HG03064 (cell line): ENCODE measurements at regions not wholly inside any gene's neighbourhood (a gene's known extent, or its start where the extent isn't known, plus 50 kb on each side); places are given as distances from the start of the nearest gene placed in this dataset.
"Not testable (repeated sequence)": the region's sequence is repeated elsewhere in the genome, so short reads cannot be mapped to it uniquely, and the experiment has no call there.

Experiments used
- ATAC-seq: cut with Tn5 transposase; IDR thresholded peaks from one replicate; pipeline ENCODE4 v1.9.1; 2021; ENCODE audit warnings: low read depth; ENCODE audit not compliant: unreplicated experiment

DNA sequence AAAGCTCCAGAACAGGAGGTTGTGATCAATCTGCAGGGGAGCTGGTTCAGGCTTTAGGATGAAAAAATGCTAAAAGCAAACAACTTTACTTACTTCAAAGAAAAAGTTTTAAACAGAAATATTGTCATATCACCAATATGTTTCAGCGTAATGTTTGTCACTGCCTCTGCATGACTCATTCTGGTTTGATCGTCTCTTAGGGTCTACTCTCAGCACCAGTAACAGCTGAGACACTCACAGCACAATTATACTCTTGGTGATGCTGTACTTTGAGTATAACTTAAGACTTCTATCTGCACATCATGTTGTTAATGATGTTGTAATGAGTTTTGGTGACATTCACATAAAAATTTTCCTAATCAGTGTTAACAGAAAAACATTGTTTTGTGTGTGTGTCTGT lies 665.4 kb downstream of the EPM2A start:
- ATAC-seq: no peak

DNA sequence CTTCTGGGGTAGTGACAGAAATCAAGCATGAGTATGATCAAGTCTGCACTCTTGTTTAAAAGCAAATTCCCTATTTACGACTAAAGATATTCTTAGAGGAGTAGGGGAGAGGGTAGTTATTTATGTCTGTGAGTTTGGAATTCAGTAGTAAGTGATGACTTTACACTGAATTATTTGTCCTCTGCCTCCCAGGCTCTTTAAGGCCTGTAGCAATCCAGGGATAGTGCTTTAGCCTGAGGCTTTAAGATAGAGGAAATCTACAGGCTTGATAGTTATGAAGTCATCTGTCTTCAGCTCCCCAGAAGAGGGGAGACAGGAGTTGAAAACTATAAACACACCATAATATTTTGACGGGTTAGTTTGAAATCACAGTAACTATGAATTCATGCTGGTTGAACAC lies 664.5 kb downstream of the EPM2A start:
- no peak for ATAC-seq

DNA sequence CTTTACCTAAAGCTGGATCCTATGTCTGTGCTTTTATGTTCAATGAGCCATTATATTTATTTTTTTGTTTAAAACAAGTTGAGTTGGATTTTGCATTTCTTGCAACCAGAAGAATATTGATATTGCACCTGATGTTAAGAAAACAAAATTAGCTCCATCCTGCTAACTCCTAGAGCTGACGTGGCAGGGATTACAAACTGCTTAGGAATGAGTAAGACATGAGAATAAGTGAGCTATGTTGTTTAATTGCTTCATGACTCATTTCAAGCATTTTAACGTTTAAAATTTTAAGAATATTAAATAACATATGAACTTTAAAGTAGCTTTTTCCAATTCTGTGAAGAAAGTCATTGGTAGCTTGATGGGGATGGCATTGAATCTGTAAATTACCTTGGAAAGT lies 663.5 kb downstream of the EPM2A start:
- no peak for ATAC-seq

DNA sequence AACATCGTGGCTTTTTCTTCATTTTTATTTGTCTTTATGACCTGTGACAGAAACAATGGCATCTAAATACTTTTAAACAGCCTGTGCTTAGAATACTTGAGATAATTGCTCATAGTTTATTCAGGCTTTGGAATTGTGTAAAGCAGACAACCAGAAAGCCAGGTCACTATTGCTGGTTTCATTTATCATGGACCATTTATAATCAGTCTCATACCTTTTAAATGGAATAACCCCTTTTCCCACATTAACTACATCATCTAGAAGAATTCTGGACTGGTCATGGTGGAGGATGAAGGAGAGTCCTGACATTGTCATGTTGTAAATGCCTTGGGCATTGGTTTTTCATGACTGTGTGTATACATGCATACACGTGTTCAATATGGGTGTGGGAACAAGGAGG lies 661.5 kb downstream of the EPM2A start:
- no peak for ATAC-seq

DNA sequence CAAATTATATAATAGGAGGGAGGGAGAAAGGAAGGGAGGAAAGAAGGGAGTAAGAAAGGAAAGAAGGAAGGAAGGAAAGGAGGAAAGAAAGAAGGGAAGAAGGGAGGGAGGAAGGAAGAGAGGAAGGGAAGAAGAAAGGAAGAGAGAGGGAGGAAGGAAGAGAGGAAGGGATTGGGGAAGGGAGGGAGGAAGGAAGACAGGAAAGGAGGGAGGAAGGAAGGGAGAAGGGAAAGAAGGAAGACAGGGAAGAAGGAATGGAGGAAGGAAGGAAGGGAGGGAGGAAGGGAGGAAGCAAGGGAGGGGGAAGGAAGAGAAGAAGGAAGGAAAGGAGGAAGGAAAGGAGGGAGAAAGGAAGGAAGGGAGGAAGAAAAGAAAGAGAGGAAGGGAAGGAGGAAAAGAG lies 660.5 kb downstream of the EPM2A start:
- no peak for ATAC-seq

DNA sequence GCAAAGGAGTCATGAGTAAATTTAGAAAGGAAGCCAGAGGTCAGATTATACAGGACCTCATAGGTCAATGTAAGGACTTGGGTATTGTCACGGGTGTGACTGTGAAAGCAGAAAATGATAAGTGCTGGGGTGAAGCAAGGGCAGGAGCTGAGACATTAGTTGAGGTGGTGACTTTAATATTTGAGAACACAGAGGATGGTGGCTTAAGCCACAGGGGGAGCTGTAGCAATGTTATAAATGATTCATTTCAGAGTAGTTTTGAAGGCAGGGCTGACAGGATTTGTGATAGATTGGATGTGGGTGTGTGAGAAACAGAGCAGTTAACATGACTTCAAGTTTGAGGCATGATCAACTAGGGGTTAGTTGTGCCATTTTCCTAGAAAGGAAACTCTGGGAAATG lies 659.9 kb downstream of the EPM2A start:
- ATAC-seq: no peak

DNA sequence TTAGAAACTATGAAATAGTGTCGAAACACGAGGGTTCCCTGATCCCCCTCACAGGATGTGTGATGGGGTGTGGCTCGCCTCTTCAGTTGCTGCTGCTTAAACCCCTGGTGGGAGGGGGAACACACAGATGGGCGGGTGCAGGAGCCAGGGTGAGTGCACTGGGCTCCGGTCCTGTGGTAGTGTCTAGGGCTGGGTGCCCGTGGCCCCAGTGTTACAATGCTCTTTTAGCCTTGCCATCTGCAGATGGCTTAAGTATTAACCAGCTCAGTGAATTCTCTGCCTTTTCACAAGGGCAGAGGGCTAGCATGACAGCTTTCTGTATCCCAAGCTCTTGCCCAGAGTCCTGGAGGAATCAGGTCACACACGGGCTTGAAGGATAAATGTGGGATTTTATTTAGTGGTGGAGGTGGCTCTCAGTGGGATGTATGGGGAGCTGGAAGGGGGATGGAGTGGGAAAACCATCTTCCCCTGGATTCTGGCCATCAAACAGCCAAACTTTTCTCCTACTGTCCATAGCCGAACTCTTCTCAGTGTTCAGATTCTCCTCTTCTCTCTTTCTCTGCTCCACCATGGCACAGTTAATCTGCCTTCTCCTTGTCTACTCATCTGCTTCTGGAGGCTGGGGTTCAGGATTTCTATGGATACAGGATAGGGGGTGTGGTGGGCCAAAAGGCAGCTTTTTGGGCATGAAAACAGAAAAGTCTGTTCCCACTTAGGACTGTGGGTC lies 659.0 kb downstream of the EPM2A start:
- ATAC-seq: no peak

DNA sequence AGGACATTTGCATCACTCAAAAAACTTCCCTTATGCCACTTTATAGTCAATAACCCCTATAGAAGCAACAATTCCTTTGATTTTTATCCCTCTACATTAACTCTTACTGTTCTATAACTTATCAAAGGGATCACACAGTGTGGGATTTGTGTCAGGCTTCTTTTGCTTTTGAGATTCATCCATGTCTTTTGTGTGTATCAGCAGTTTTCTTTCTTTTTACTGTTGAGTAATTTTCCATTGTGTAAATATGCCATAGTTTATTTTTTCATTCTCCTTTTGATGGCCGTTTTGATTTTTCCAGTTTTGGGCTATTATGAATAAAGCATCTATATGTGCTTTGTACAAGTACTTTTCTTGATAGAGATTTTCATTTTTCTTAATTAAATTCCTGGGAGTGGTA lies 657.9 kb downstream of the EPM2A start:
- ATAC-seq: no peak

DNA sequence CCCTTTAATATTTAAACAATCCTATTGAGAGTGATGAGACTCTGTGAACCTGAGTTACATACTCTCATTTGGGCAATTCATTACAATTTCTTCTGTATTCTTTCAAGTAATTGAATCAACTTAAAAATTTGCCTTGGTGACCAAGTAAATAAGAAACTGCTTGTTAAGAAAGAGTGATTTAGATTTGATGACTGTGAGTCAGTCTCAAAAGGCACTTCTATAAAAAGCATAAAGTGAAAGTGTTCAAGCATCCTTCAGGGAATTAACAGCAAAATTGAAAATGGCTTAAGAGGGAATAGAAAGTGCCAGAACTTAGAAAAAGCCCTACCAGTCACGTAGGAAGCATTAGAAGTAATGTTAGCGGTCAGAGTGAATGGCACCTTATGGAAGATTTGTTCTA lies 654.7 kb downstream of the EPM2A start:
- no peak for ATAC-seq

DNA sequence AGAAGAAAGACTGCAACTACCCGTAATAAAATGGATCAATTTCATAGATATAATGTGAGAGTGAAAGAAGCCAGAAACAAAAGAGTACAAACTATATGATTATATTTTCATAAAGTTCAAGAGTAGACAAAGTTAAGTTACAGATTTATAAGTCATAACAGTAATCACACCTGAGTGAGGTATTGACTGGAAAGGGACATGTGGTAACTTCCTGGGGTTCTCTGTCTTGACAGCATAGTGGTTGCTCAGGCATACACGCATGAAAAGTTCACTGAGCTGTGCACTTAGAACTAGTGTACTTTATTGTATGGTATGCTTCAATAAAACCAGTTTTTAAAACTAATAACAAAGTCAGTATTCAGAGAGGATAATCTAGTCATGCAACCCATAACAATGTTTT lies 653.6 kb downstream of the EPM2A start:
- no peak for ATAC-seq

DNA sequence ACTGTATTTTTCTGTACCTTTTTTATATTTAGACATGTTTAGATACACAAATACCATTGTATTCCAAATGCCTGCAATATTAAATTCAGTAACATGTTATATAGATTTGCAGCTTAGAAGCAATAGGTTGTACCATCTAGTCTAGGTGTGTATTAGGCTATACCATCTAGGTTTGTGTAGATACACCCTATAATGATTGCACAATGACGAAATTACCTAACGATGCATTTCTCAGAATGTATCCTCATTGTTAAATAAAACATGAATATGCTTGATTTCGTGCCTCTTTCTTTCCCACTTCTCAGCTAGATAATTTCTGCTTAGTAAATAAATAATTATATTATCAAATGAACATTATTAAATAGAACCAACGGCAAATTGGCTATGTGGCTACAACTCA lies 653.0 kb downstream of the EPM2A start:
- ATAC-seq: no peak

DNA sequence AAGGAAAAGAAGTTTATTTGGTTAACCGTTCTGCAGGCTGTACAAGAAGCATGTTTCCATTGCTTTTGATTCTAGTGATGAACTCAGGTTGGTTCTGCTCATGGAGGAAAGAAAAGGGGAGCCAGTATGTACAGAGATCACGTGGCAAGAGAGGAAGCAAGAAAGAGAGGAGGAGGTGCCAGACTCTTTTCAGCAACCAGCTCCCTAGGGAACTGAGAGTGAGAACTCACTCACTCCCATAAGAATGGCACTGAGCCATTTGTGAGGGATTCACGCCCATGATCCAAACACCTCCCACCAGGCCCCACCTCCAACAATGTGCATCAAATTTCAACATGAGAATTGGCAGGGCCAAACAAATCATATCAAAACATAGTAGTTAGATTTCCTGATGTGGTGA lies 649.1 kb downstream of the EPM2A start:
- ATAC-seq: no peak

DNA sequence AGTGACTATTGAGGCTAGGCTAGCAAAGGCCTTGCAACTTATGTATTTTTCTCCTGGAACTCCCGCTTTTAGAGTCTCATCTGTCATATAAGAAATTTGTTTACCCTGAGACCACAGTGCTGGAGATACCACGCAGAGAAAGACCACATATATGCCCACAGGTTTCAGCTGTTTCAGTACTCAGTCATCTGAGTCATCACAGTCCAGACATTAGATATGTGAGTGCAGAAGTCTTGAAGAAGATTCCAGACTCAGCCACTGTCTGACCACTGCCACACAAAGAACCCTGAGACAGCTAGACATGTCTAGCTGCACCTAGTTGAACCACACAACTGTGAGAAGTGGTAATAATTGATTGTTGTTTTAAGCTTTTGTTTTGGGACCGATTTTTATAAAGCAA lies 648.3 kb downstream of the EPM2A start:
- no peak for ATAC-seq

DNA sequence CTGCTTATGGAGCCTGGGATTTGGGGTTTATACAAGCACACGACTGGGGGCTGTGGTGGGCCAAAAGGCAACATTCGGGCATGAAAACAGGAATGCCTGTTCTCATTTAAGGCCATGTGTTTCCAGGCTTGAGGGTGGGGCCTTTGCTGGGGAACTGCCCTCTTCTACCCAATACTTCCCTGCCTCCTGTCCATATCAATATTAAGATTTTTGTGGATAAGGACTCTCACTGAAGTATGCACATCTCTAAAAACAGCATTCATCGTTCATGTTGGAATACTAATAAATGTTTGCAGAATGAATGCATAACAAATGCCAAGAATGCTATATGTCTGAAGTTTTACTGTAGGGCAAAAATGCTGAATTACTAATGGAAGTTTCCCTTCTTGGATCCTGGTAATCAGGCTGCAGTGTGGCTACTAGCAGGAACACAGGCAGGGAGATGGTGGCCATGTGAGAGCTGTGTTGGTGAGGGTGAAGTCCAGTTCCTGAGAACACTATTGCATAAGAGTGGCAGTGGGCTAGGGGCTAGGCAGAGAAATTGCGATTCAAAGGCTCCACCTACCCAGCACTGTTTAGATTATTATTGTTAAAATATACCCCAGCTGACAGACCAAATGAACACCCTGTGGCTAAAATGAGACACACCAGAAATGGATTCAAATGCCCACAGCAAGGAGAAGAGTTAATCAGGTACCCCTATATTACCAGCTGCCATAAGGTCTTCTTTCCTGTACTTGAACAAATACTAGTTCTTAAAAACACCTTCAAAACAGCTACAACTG lies 644.3 kb downstream of the EPM2A start:
- ATAC-seq: no peak

DNA sequence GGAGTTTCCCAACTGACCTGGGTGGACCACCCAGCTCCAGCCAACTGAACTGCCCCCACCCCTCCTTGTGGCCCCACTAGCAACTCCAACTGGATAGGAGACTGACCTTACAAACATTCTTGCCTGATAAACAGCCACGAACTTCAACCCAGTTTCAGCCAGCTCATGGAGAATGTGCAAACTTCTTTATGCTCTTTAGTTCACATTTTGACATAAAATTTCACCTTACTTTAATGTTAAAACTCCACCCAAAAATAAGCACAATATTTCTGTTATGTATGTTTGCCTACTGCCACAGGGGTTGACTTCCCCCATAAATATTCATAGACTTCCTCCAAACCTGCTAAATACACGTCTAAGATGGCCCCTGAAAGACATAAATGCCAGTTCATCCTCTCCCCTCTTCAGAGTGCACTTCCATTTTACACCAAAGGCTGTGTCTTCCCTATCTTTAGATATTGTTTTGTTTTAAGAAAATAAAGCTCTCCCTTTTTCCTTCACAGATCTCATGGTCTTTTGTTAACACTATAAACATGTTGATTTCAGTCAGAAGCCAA lies 643.7 kb downstream of the EPM2A start:
- ATAC-seq: no peak

DNA sequence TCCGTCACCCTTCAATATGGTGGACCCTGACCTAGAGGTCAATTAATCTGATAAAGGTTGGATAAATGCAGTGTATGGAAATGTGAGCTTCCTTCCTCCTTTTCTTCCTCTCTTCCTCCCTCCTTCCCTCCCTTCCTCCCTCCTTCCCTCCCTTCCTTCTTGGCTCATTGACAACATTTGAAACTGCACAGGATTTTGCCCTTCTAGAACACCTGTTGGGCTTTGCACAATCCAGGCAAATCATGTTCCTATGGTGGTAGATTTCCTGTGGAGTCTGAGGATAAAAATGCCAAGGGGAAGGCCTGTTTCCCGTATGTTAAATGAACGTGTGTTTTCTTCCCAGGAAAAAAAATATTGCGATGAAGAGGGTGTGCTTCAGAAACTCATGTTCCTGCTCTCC lies 642.8 kb downstream of the EPM2A start:
- no peak for ATAC-seq

DNA sequence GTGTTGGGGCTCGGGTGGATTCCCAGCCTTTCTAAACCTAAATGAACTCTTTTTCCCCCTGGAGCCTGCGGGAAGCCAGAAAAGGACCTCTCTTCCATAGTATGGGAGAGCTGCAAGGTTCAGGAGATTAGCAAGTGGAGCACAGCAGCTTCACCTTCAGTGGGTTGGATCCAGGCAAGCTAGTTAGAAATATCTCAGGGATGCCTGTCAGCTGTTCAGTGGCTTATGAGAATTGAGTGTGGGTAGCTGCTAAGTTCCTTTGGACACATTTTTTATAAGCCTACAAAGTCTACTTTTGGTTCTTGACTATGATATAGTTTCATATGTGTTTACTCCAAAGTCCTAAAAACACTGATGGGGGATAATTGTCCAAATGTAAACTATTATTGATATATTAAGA lies 642.1 kb downstream of the EPM2A start:
- no peak for ATAC-seq

DNA sequence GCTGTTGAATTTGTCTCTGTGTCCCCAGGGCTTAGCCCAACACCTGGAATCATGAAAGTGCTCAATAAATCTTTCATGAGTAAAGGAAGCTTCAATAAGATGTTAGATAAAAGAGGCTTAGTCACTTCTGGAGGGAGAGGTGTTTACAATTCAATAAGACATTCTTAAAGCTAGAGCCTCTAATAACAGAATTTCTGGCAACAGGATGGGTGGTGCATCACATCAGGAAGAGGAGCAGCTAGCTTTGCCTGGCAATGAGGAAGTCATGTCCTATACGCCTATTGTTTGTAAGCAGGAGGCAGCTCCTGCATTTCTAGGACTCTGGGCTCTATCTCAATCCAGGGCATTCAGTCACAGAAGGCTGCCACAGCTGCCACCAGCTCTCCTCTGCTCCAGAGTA lies 638.5 kb downstream of the EPM2A start:
- no peak for ATAC-seq

DNA sequence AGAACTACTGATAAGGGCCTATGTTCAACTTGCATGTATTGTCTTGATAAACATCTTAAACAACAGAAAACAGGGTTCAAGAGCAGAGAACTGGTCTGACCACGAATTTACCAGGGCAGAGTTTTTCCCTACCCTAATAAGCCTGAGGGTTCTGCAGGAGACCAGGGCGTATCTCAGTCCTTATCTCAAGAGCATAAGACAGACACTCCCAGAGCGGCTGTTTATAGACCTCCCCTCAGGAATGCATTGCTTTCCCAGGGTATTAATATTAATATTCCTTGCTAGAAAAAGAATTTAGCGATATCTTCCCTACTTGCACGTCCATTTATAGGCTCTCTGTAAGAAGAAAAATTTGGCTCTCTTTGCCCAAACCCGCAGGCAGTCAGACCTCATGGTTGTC lies 637.2 kb downstream of the EPM2A start:
- not testable (repeated sequence) for ATAC-seq

DNA sequence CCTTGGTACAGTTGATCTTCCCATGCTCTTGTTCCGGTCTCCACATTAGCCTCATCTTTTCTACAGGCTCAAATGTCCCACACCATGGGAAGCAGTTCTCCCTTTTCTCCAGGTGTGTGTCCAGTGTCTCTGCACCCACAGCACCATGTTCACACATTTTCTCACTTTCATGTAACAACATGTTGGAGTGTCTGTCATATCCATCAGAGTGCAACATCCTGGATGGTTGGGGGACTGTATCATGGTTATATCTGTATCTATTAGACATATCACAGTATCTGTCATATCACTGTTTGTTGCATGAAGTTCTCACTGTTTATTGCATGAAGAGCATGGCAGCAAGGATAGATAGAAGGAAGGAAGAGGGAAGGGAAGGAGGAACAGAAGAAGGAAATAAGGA lies 635.6 kb downstream of the EPM2A start:
- ATAC-seq: no peak

DNA sequence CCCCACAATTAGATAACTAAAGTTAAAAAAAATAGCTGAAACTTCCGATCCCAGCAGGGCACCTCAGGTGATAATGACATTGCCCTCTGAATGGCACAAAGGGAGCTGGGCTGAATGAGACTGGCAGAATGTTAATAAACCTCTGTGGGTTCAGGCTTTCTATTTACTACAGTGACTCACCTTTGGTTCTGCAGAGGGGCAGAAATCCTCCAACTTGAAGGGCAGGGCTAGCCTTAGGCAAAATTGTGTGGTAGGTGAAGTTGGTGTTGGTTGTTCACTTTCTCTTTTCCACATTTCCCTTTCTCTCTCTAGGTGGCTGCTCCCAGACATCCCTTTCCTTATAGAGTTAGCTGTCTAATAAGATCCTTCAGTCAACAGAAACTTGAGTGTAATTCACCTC lies 625.2 kb downstream of the EPM2A start:
- no peak for ATAC-seq

DNA sequence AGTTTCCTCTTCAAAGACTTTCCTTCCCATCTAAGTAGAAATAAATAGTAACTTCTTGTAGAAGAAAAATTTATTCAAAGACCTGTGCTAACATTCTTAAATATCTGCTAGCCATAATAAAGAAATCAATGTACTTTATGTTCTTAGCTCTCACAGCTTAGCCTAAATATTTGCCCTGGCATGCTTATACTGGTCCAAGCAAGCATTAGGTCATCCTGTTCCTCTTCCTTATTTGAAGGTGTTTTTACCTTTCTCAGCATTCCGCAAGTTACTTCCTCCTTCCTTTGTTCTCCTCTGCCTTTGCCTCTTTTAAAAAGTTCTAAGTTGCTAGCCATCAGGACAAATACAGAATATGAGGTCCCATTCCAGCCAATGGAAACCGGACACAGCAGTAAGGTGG lies 623.9 kb downstream of the EPM2A start:
- not testable (repeated sequence) for ATAC-seq
